Ramos (cell line): ENCODE measurements at regions not wholly inside any gene's neighbourhood (a gene's known extent, or its start where the extent isn't known, plus 50 kb on each side); places are given as distances from the start of the nearest gene placed in this dataset.

Source experiments
- in situ Hi-C: fragments of 300-500 bp; cut with MboI; formaldehyde crosslinking; loops from one replicate; pipeline ENCODE4 v1.14.3; 2022; ENCODE audit warnings: low sequenced_read_pairs; ENCODE audit not compliant: unreplicated experiment

- in situ Hi-C loops = loop anchor here (10.0 kb wide), 1 partner anchor 286 kb away; no protein-coding TSS in a partner anchor
Measured at GRCh38 chr7:31448649-31449048, 65.2 kb upstream of the ITPRID1 start.

- in situ Hi-C loops = no loop called here
Measured at GRCh38 chr7:31455844-31456243, 58.0 kb upstream of the ITPRID1 start.

GRCh38 chr7:31456646-31457368 is 57.1 kb upstream of the ITPRID1 start:
- in situ Hi-C loops = no loop called here

GRCh38 chr7:31457551-31457950 is 56.3 kb upstream of the ITPRID1 start:
- in situ Hi-C loops = no loop called here

GRCh38 chr7:31458203-31458602 is 55.7 kb upstream of the ITPRID1 start:
- in situ Hi-C loops = no loop called here

GRCh38 chr7:31462636-31463035 is 51.3 kb upstream of the ITPRID1 start:
- in situ Hi-C loops = no loop called here
